T-helper 2 cell treated with Interferon-gamma antibody and Interleukin-4, amounts not matched to agents 5 μg/mL and 100 μg/mL, for 36 hours (primary cell): ENCODE measurements at regions not wholly inside any gene's neighbourhood (a gene's known extent, or its start where the extent isn't known, plus 50 kb on each side); places are given as distances from the start of the nearest gene placed in this dataset.
"Not testable (repeated sequence)": the region's sequence is repeated elsewhere in the genome, so short reads cannot be mapped to it uniquely, and the experiment has no call there.

ENCODE experiments used
- DNase-seq: peaks from one replicate; pipeline ENCODE4 v3.0.0; 2021; ENCODE audit warnings: low spot score
- H3K27ac Mint-ChIP-seq: one replicate; pipeline ENCODE4 v1.8.0; 2021; ENCODE audit warnings: mild to moderate bottlenecking, mixed read lengths
- H3K27me3 Mint-ChIP-seq: one replicate; pipeline ENCODE4 v1.8.0; 2021; ENCODE audit warnings: low read depth, mixed read lengths
- H3K36me3 Mint-ChIP-seq: one replicate; pipeline ENCODE4 v1.8.0; 2021; ENCODE audit warnings: low read depth, mixed read lengths
- H3K4me1 Mint-ChIP-seq: one replicate; pipeline ENCODE4 v1.8.0; 2021; ENCODE audit warnings: low read depth, mixed read lengths
- H3K4me3 Mint-ChIP-seq: one replicate; pipeline ENCODE4 v1.8.0; 2022; ENCODE audit warnings: mild to moderate bottlenecking, moderate library complexity, mixed read lengths
- H3K9me3 Mint-ChIP-seq: one replicate; pipeline ENCODE4 v1.8.0; 2021; ENCODE audit warnings: mixed read lengths

GRCh38 chr2:33933203-33933602 is 334.1 kb upstream of the FAM98A start:
- no peaks in the 10 kb centered on the region for H3K9me3 Mint-ChIP-seq
- H3K4me1 Mint-ChIP-seq: no peaks in the 10 kb centered on the region
- no peak overlapping the region for H3K27ac Mint-ChIP-seq
- no peaks in the 10 kb centered on the region for H3K36me3 Mint-ChIP-seq
- no peaks in the 10 kb centered on the region for H3K27me3 Mint-ChIP-seq
- DNase-seq: no peak
- H3K4me3 Mint-ChIP-seq: no peak overlapping the region

- no peaks in the 10 kb centered on the region for H3K36me3 Mint-ChIP-seq
- no peak overlapping the region for H3K4me3 Mint-ChIP-seq
- peaks cover 4% of the 10 kb centered on the region for H3K9me3 Mint-ChIP-seq
- H3K27me3 Mint-ChIP-seq: no peaks in the 10 kb centered on the region
- H3K4me1 Mint-ChIP-seq: no peaks in the 10 kb centered on the region
- DNase-seq: no peak
- no peak overlapping the region for H3K27ac Mint-ChIP-seq
Measured at GRCh38 chr2:33931164-33931563, 332.1 kb upstream of the FAM98A start.

- no peak for DNase-seq
Measured at GRCh38 chr2:33929467-33929866, 330.4 kb upstream of the FAM98A start.

GRCh38 chr2:33927756-33928155 is 328.7 kb upstream of the FAM98A start:
- H3K27me3 Mint-ChIP-seq: no peaks in the 10 kb centered on the region
- no peaks in the 10 kb centered on the region for H3K4me1 Mint-ChIP-seq
- H3K36me3 Mint-ChIP-seq: no peaks in the 10 kb centered on the region
- no peak for DNase-seq
- peaks cover 4% of the 10 kb centered on the region for H3K9me3 Mint-ChIP-seq
- no peak overlapping the region for H3K27ac Mint-ChIP-seq
- no peak overlapping the region for H3K4me3 Mint-ChIP-seq

More at GRCh38 chr2:33929467-33929866, 330.4 kb upstream of the FAM98A start:
- H3K9me3 Mint-ChIP-seq: peaks cover 4% of the 10 kb centered on the region
- no peaks in the 10 kb centered on the region for H3K36me3 Mint-ChIP-seq
- H3K27me3 Mint-ChIP-seq: no peaks in the 10 kb centered on the region
- H3K27ac Mint-ChIP-seq: no peak overlapping the region
- H3K4me1 Mint-ChIP-seq: no peaks in the 10 kb centered on the region
- no peak overlapping the region for H3K4me3 Mint-ChIP-seq

GRCh38 chr2:33925311-33925710 is 326.2 kb upstream of the FAM98A start:
- Mint-ChIP-seq H3K9me3 (peaks cover 4% of the 10 kb centered on the region), H3K27me3 (no peaks in the 10 kb centered on the region), H3K4me1 (no peaks in the 10 kb centered on the region), H3K36me3 (no peaks in the 10 kb centered on the region), H3K4me3 (no peak overlapping the region), H3K27ac (no peak overlapping the region)
- DNase-seq: no peak

GRCh38 chr2:33924586-33925169 is 325.6 kb upstream of the FAM98A start:
- Mint-ChIP-seq H3K9me3 (peaks cover 4% of the 10 kb centered on the region), H3K4me1 (no peaks in the 10 kb centered on the region), H3K4me3 (no peak overlapping the region), H3K27me3 (no peaks in the 10 kb centered on the region), H3K36me3 (no peaks in the 10 kb centered on the region), H3K27ac (no peak overlapping the region)
- DNase-seq: no peak

- no peaks in the 10 kb centered on the region for H3K4me1 Mint-ChIP-seq
Measured at GRCh38 chr2:33917252-33917651, 318.2 kb upstream of the FAM98A start.

GRCh38 chr2:33913071-33913616 is 314.0 kb upstream of the FAM98A start:
- Mint-ChIP-seq H3K4me1 (no peaks in the 10 kb centered on the region), H3K36me3 (no peaks in the 10 kb centered on the region), H3K27ac (no peak overlapping the region), H3K4me3 (no peak overlapping the region), H3K27me3 (no peaks in the 10 kb centered on the region), H3K9me3 (peaks cover 15% of the 10 kb centered on the region)
- no peak for DNase-seq

More at GRCh38 chr2:33917252-33917651, 318.2 kb upstream of the FAM98A start:
- H3K9me3 Mint-ChIP-seq: peaks cover 15% of the 10 kb centered on the region
- H3K27me3 Mint-ChIP-seq: no peaks in the 10 kb centered on the region
- no peaks in the 10 kb centered on the region for H3K36me3 Mint-ChIP-seq
- no peak for DNase-seq
- no peak overlapping the region for H3K27ac Mint-ChIP-seq
- H3K4me3 Mint-ChIP-seq: no peak overlapping the region

GRCh38 chr2:33911327-33911726 is 312.2 kb upstream of the FAM98A start:
- no peak overlapping the region for H3K4me3 Mint-ChIP-seq
- no peak for DNase-seq
- no peaks in the 10 kb centered on the region for H3K36me3 Mint-ChIP-seq
- peaks cover 15% of the 10 kb centered on the region for H3K9me3 Mint-ChIP-seq
- H3K4me1 Mint-ChIP-seq: no peaks in the 10 kb centered on the region
- no peak overlapping the region for H3K27ac Mint-ChIP-seq
- no peaks in the 10 kb centered on the region for H3K27me3 Mint-ChIP-seq

- H3K4me1 Mint-ChIP-seq: no peaks in the 10 kb centered on the region
- no peak overlapping the region for H3K4me3 Mint-ChIP-seq
- H3K27me3 Mint-ChIP-seq: no peaks in the 10 kb centered on the region
- DNase-seq: no peak
- H3K36me3 Mint-ChIP-seq: no peaks in the 10 kb centered on the region
- no peak overlapping the region for H3K27ac Mint-ChIP-seq
- peaks cover 11% of the 10 kb centered on the region for H3K9me3 Mint-ChIP-seq
Measured at GRCh38 chr2:33909945-33910695, 311.0 kb upstream of the FAM98A start.

- Mint-ChIP-seq H3K4me1 (no peaks in the 10 kb centered on the region), H3K27me3 (no peaks in the 10 kb centered on the region), H3K4me3 (no peak overlapping the region), H3K27ac (no peak overlapping the region), H3K9me3 (peaks cover 9% of the 10 kb centered on the region), H3K36me3 (no peaks in the 10 kb centered on the region)
- DNase-seq: no peak
Measured at GRCh38 chr2:33907866-33908265, 308.8 kb upstream of the FAM98A start.

- not testable (repeated sequence) for H3K27ac Mint-ChIP-seq, H3K4me1 Mint-ChIP-seq, H3K27me3 Mint-ChIP-seq, H3K4me3 Mint-ChIP-seq, H3K36me3 Mint-ChIP-seq, DNase-seq
- H3K9me3 Mint-ChIP-seq: peaks cover 10% of the 10 kb centered on the region
Measured at GRCh38 chr2:33906129-33906528, 307.0 kb upstream of the FAM98A start.

GRCh38 chr2:33904801-33905200 is 305.7 kb upstream of the FAM98A start:
- Mint-ChIP-seq H3K27ac (no peak overlapping the region), H3K4me1 (no peaks in the 10 kb centered on the region), H3K9me3 (peaks cover 10% of the 10 kb centered on the region), H3K27me3 (no peaks in the 10 kb centered on the region), H3K36me3 (no peaks in the 10 kb centered on the region), H3K4me3 (no peak overlapping the region)
- no peak for DNase-seq

- Mint-ChIP-seq H3K4me1 (no peaks in the 10 kb centered on the region), H3K27me3 (no peaks in the 10 kb centered on the region), H3K36me3 (no peaks in the 10 kb centered on the region), H3K9me3 (peaks cover 10% of the 10 kb centered on the region), H3K4me3 (no peak overlapping the region), H3K27ac (no peak overlapping the region)
- DNase-seq: no peak
Measured at GRCh38 chr2:33903701-33904100, 304.6 kb upstream of the FAM98A start.
